Epithelial cell of proximal tubule (primary cell): ENCODE measurements at regions not wholly inside any gene's neighbourhood (a gene's known extent, or its start where the extent isn't known, plus 50 kb on each side); places are given as distances from the start of the nearest gene placed in this dataset.

Experiments used
- DNase-seq: peaks from one replicate; pipeline ENCODE4 v3.0.0-alpha.2; 2011; ENCODE audit warnings: low read depth
- H3K4me3 ChIP-seq: 2 replicates; pipeline ENCODE4 v1.5.1; 2011; ENCODE audit warnings: low read depth, mild to moderate bottlenecking, low read length
- CTCF ChIP-seq: conservative IDR thresholded peaks from 2 replicates; pipeline ENCODE4 v1.5.1; 2012; ENCODE audit warnings: low read depth, mild to moderate bottlenecking, low read length

DNA sequence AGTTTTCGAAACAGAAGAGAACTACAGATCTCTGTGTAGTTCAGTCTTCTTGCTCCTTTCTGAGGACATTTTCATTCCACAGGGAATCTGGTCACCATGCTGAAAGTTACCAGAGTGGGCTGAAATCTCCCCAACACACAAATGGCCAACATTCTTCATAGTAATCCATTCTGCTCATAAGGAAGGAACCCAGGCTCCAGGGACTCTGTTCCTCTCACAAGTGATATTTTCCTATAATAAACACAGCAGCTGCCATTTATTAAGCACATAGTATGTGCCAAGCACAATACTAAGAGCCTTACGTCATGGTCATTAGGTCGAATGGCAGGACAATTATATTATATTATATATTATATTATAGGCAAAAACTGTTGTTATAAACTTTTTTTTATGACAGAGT, 109.8 kb downstream of the RAB11FIP2 start:
- no peak overlapping the region for H3K4me3 ChIP-seq
- no peak for TF ChIP-seq CTCF
- no peak for DNase-seq

DNA sequence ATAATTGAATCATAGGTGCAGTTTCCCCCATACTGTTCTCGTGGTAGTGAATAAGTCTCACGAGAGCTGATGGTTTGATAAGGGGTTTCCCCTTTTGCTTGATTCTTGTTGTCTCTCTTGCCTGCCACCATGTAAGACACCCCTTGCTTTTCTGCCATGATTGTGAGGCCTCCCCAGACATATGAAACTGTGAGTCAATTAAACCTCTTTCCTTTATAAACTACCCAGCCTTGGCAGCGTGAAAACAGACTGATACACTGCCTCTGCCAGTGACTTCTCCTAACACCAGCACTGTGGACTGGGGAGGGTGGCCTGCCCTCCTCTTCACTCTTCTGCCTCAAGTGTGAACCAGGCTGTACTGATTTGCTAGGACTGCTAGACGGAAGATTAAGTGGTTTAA, 108.6 kb downstream of the RAB11FIP2 start:
- TF ChIP-seq CTCF: no peak
- no peak for DNase-seq
- H3K4me3 ChIP-seq: no peak overlapping the region

DNA sequence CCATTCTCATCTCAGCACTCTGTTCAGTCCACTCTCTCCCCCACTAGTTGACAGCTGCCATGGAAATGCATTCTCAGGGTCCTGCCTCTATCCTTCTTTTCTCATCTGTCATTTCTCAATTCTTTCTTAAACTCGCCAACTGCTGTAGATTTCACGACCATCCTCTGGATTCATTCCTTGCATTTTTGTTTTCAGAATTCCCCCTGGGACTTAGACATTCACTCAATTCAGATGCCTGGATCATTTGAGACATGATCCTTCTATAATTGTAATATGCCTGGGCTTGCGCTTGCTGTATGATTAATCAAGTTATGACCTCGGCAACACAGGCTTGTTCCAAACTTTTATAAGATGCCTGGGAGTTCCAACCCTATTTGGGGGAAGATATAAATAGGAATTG, 104.5 kb downstream of the RAB11FIP2 start:
- H3K4me3 ChIP-seq: no peak overlapping the region
- no peak for TF ChIP-seq CTCF
- DNase-seq: no peak

GRCh38 chr10:117944676-117945447, 101.9 kb downstream of the RAB11FIP2 start:
- no peak overlapping the region for H3K4me3 ChIP-seq
- no peak for TF ChIP-seq CTCF
- no peak for DNase-seq

DNA sequence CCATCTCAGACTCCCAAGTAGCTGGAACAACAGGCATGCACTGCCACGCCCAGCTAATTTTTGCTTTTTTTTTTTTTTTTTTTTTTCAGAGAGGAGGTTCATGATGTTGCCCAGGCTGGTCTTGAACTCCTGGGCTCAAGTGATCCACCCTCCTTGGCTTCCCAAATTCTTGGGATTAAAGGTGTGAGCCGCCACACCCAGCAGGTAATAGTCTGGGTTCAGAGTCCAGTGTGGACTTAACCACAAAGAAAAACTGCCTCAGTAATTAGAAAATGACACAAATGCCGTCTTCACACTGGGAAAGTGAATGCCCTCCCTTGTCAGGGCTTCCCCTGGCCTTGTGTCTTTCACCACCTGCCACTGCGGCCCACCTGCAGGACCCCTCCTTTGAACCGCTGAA, 101.1 kb downstream of the RAB11FIP2 start:
- TF ChIP-seq CTCF: no peak
- H3K4me3 ChIP-seq: no peak overlapping the region
- no peak for DNase-seq

GRCh38 chr10:117946525-117947070, 100.1 kb downstream of the RAB11FIP2 start:
- peak; percentile 39 for DNase-seq
- no peak overlapping the region for H3K4me3 ChIP-seq

More at GRCh38 chr10:117946525-117947070, 100.1 kb downstream of the RAB11FIP2 start:
- TF ChIP-seq CTCF: no peak
